Daoy (cell line): ENCODE measurements at regions not wholly inside any gene's neighbourhood (a gene's known extent, or its start where the extent isn't known, plus 50 kb on each side); places are given as distances from the start of the nearest gene placed in this dataset.

Experiments
- DNase-seq: peaks from one replicate; pipeline ENCODE4 v3.0.0-alpha.2; 2015; ENCODE audit warnings: low read depth

GRCh38 chr11:11756718-11757117 is 85.1 kb upstream of the USP47 start:
- DNase-seq = no peak

GRCh38 chr11:11755871-11756270 is 85.9 kb upstream of the USP47 start:
- no peak for DNase-seq

GRCh38 chr11:11752679-11753078 is 89.1 kb upstream of the USP47 start:
- no peak for DNase-seq

GRCh38 chr11:11750017-11750878 is 91.5 kb upstream of the USP47 start:
- DNase-seq = no peak

- no peak for DNase-seq
These were observed 92.9 kb upstream of the USP47 start for GRCh38 chr11:11748706-11749365.

- DNase-seq = no peak
These were observed 94.2 kb upstream of the USP47 start for GRCh38 chr11:11747570-11747969.

GRCh38 chr11:11746449-11746848 is 95.3 kb upstream of the USP47 start:
- no peak for DNase-seq

- DNase-seq = no peak
These were observed 98.6 kb upstream of the USP47 start for GRCh38 chr11:11743216-11743615.

GRCh38 chr11:11742486-11742885 is 99.3 kb upstream of the USP47 start:
- DNase-seq = no peak

GRCh38 chr11:11740836-11741235 is 100.9 kb upstream of the USP47 start:
- DNase-seq = no peak

- DNase-seq = no peak
These were observed 101.6 kb upstream of the USP47 start for GRCh38 chr11:11740073-11740702.

- no peak for DNase-seq
These were observed 103.4 kb upstream of the USP47 start for GRCh38 chr11:11738370-11738769.

GRCh38 chr11:11735586-11735985 is 106.2 kb upstream of the USP47 start:
- no peak for DNase-seq

GRCh38 chr11:11733246-11733747 is 108.5 kb upstream of the USP47 start:
- no peak for DNase-seq

- DNase-seq = peak; percentile 20
These were observed 109.7 kb upstream of the USP47 start for GRCh38 chr11:11732116-11732515.

- peak; percentile 62 for DNase-seq
These were observed 109.7 kb upstream of the GALNT18 start for GRCh38 chr11:11731311-11732083.

GRCh38 chr11:11728386-11728785 is 106.6 kb upstream of the GALNT18 start:
- no peak for DNase-seq

GRCh38 chr11:11725438-11725837 is 103.6 kb upstream of the GALNT18 start:
- DNase-seq = no peak

- DNase-seq = no peak
These were observed 103.2 kb upstream of the GALNT18 start for GRCh38 chr11:11724994-11725393.

GRCh38 chr11:11722861-11723260 is 101.1 kb upstream of the GALNT18 start:
- DNase-seq = no peak

GRCh38 chr11:11722246-11722645 is 100.4 kb upstream of the GALNT18 start:
- no peak for DNase-seq

- DNase-seq = no peak
These were observed 96.7 kb upstream of the GALNT18 start for GRCh38 chr11:11718511-11718910.
